PC-3 (cell line): ENCODE measurements at regions not wholly inside any gene's neighbourhood (a gene's known extent, or its start where the extent isn't known, plus 50 kb on each side); places are given as distances from the start of the nearest gene placed in this dataset.

ENCODE experiments used
- ATAC-seq: fragments of 200-7000 bp; cut with Tn5 transposase; 2 replicates; pipeline ENCODE4 v1.9.1; 2020; ENCODE audit warnings: mild to moderate bottlenecking, moderate library complexity
- BruUV-seq: library from RNA; stranded (reverse); fragments of 400-500 nt; replicated peaks from 2 replicates; lab custom pipeline; 2021; lab: Mats Ljungman, UMichigan
- CTCF ChIA-PET: fragments of 300-600 bp; sonication (Branson Sonifier 250); formaldehyde crosslinking; loops from one replicate; lab custom pipeline; 2022; ENCODE audit warnings: antibody characterized with exemption; lab: Charles Lee
- POLR2A ChIA-PET: fragments of 300-600 bp; sonication (Branson Sonifier 250); formaldehyde crosslinking; loops from one replicate; lab custom pipeline; 2022; ENCODE audit warnings: antibody characterized with exemption; ENCODE audit not compliant: unreplicated experiment; lab: Charles Lee
- DNase-seq: peaks from one replicate; pipeline ENCODE4 v3.0.0-alpha.2; 2015
- H2AFZ ChIP-seq: fragments of 300-600 bp; sonication (generic); 2 replicates; pipeline ENCODE4 v1.6.0; 2016; ENCODE audit warnings: antibody characterized with exemption, low read length
- H3F3A ChIP-seq: fragments of 300-600 bp; sonication (generic); one replicate; pipeline ENCODE4 v1.6.0; 2017; ENCODE audit warnings: antibody characterized with exemption, low read length, control low read depth, mild to moderate bottlenecking; ENCODE audit not compliant: unreplicated experiment
- H3K27ac ChIP-seq: fragments of 300-600 bp; sonication (generic); 2 replicates; pipeline ENCODE4 v1.5.1; 2016; ENCODE audit warnings: mild to moderate bottlenecking, low read length
- H3K27me3 ChIP-seq: fragments of 300-600 bp; sonication (generic); 2 replicates; pipeline ENCODE4 v1.6.1; 2016; ENCODE audit warnings: low read length, mixed read lengths
- H3K36me3 ChIP-seq: fragments of 300-600 bp; sonication (generic); 2 replicates; pipeline ENCODE4 v1.6.1; 2016; ENCODE audit warnings: low read depth, mixed run types, low read length, mixed read lengths
- H3K4me1 ChIP-seq: fragments of 300-600 bp; sonication (generic); 2 replicates; pipeline ENCODE4 v1.5.1; 2016; ENCODE audit warnings: low read length; ENCODE audit not compliant: insufficient read depth
- H3K4me2 ChIP-seq: fragments of 300-600 bp; sonication (generic); 2 replicates; pipeline ENCODE4 v1.6.0; 2016; ENCODE audit warnings: low read length
- H3K4me3 ChIP-seq: fragments of 300-600 bp; sonication (generic); 2 replicates; pipeline ENCODE4 v1.5.1; 2016; ENCODE audit warnings: mild to moderate bottlenecking, low read length, mixed read lengths
- H3K79me2 ChIP-seq: fragments of 300-600 bp; sonication (generic); 2 replicates; pipeline ENCODE4 v1.6.1; 2017; ENCODE audit warnings: low read length, mixed read lengths
- H3K9ac ChIP-seq: fragments of 300-600 bp; sonication (generic); 2 replicates; pipeline ENCODE4 v1.6.0; 2016; ENCODE audit warnings: mild to moderate bottlenecking, low read length
- H3K9me2 ChIP-seq: fragments of 300-600 bp; sonication (generic); replicated peaks from 2 replicates; pipeline ENCODE4 v1.6.1; 2016; ENCODE audit warnings: mixed run types, low read length, mixed read lengths
- H3K9me3 ChIP-seq: fragments of 300-600 bp; sonication (generic); 2 replicates; pipeline ENCODE4 v1.6.1; 2016; ENCODE audit warnings: low read length, mixed read lengths
- H4K20me1 ChIP-seq: fragments of 300-600 bp; sonication (generic); 2 replicates; pipeline ENCODE4 v1.6.1; 2016; ENCODE audit warnings: low read length, mixed read lengths
- EZH2 ChIP-seq: fragments of 300-600 bp; sonication (generic); IDR thresholded peaks from one replicate; pipeline ENCODE4 v1.6.1; 2017; ENCODE audit warnings: antibody characterized with exemption, mild to moderate bottlenecking, low read length; ENCODE audit not compliant: unreplicated experiment
- EZH2phosphoT487 ChIP-seq: fragments of 300-600 bp; sonication (generic); IDR thresholded peaks from 2 replicates; pipeline ENCODE4 v1.6.1; 2018; ENCODE audit warnings: mild to moderate bottlenecking, antibody characterized with exemption, low read length, borderline replicate concordance
- intact Hi-C: fragments of 100-400 bp; cut with micrococcal nuclease; formaldehyde crosslinking; loops from 2 replicates; pipeline ENCODE4 v1.9.0; 2023
- TF ChIP-seq, protein P1 (sequence below): fragments of 300-600 bp; sonication (generic); conservative IDR thresholded peaks from 2 replicates; pipeline ENCODE4 v1.5.1; 2017; ENCODE audit warnings: antibody characterized with exemption, low read depth, mild to moderate bottlenecking, low read length

DNA sequence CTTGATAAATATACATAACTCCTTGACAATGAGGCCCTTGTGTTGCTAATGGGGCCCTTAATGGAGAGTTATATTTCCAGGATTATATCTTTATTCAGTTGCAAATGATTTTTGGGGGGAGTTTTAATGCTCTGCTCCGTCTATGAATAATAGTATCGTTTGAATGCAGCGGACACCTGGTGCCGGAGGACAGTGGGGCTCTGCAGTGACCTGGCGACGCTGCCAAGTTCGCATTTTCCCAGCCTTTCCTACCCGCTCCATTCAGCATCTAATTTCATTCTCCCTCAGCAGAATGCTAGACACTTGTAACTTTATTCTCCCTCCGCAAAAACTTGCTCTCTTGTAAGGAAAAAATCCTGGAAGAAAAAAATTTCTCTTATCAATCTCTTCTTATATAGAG lies 257.6 kb upstream of the SALL3 start:
- Histone ChIP-seq H3K36me3 (no peaks in the 10 kb centered on the region), H3K4me2 (no peak overlapping the region), H4K20me1 (no peaks in the 10 kb centered on the region), H3K79me2 (no peaks in the 10 kb centered on the region), H3K9me2 (no peaks in the 10 kb centered on the region), H3K27me3 (peaks cover 74% of the 10 kb centered on the region), H3K4me3 (no peak overlapping the region), H2AFZ (no peak overlapping the region), H3K4me1 (no peaks in the 10 kb centered on the region), H3K9me3 (no peaks in the 10 kb centered on the region), H3K9ac (no peak overlapping the region), H3F3A (no peaks in the 10 kb centered on the region), H3K27ac (no peak overlapping the region)
- CTCF ChIA-PET = no interaction called here
- ATAC-seq (no peak), DNase-seq (no peak)
- TF ChIP-seq, protein P1, sequence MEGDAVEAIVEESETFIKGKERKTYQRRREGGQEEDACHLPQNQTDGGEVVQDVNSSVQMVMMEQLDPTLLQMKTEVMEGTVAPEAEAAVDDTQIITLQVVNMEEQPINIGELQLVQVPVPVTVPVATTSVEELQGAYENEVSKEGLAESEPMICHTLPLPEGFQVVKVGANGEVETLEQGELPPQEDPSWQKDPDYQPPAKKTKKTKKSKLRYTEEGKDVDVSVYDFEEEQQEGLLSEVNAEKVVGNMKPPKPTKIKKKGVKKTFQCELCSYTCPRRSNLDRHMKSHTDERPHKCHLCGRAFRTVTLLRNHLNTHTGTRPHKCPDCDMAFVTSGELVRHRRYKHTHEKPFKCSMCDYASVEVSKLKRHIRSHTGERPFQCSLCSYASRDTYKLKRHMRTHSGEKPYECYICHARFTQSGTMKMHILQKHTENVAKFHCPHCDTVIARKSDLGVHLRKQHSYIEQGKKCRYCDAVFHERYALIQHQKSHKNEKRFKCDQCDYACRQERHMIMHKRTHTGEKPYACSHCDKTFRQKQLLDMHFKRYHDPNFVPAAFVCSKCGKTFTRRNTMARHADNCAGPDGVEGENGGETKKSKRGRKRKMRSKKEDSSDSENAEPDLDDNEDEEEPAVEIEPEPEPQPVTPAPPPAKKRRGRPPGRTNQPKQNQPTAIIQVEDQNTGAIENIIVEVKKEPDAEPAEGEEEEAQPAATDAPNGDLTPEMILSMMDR = no peak
- no peak for TF ChIP-seq EZH2phosphoT487
- no peak for TF ChIP-seq EZH2
- POLR2A ChIA-PET = no interaction called here
- intact Hi-C loops = no loop called here
- BruUV-seq = no TSS peak

- CTCF ChIA-PET = no interaction called here
Observed at GRCh38 chr18:78722386-78722785, 257.2 kb upstream of the SALL3 start.

More at GRCh38 chr18:78722386-78722785, 257.2 kb upstream of the SALL3 start:
- H3K4me3 ChIP-seq = no peak overlapping the region
- POLR2A ChIA-PET = no interaction called here
- H2AFZ ChIP-seq = no peak overlapping the region
- H3K9me2 ChIP-seq = no peaks in the 10 kb centered on the region
- no peaks in the 10 kb centered on the region for H3K9me3 ChIP-seq
- no peaks in the 10 kb centered on the region for H3K79me2 ChIP-seq
- intact Hi-C loops = no loop called here
- no peak overlapping the region for H3K9ac ChIP-seq
- no peak overlapping the region for H3K4me2 ChIP-seq
- no peaks in the 10 kb centered on the region for H3K4me1 ChIP-seq
- ATAC-seq (no peak), DNase-seq (no peak)
- no peaks in the 10 kb centered on the region for H4K20me1 ChIP-seq
- peaks cover 77% of the 10 kb centered on the region for H3K27me3 ChIP-seq
- no peak overlapping the region for H3K27ac ChIP-seq
- BruUV-seq = no TSS peak
- no peaks in the 10 kb centered on the region for H3K36me3 ChIP-seq
- TF ChIP-seq EZH2phosphoT487 (no peak), EZH2 (no peak)
- TF ChIP-seq, protein P1 = no peak
- H3F3A ChIP-seq = no peaks in the 10 kb centered on the region
